ENCODE measurements at regions not wholly inside any gene's neighbourhood (a gene's known extent, or its start where the extent isn't known, plus 50 kb on each side); places are given as distances from the start of the nearest gene placed in this dataset.

DNA sequence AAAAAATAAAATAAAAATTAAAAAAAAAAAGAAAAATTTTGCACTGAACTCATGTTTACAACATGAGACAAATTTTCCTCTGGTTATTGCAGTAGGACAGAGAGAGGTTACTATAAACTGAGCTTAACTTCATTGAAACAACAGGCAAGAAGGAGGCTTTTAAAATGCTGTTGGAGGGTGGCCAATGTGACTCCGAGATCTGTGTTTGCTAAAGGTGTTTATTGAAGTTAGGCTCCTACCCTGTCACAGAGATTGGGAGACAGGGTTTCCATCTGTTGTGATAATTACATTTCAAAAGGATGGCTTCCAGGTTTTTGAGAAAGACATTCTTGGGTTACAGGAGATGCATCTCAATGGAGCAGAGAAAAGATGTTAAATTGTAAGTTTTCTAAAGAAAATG, 370.5 kb upstream of the HS3ST1 start:
- no peak overlapping the region for H3K27ac ChIP-seq (ENCODE audit: low read length)
- H3K4me3 ChIP-seq (ENCODE audit: low read length) = no peak overlapping the region
- no peaks in the 10 kb centered on the region for H3K36me3 ChIP-seq (replicated peaks; ENCODE audit: insufficient read depth, low read length)
- H4K20me1 ChIP-seq (ENCODE audit: insufficient read depth, low read length) = no peaks in the 10 kb centered on the region
- TF ChIP-seq, protein P1, sequence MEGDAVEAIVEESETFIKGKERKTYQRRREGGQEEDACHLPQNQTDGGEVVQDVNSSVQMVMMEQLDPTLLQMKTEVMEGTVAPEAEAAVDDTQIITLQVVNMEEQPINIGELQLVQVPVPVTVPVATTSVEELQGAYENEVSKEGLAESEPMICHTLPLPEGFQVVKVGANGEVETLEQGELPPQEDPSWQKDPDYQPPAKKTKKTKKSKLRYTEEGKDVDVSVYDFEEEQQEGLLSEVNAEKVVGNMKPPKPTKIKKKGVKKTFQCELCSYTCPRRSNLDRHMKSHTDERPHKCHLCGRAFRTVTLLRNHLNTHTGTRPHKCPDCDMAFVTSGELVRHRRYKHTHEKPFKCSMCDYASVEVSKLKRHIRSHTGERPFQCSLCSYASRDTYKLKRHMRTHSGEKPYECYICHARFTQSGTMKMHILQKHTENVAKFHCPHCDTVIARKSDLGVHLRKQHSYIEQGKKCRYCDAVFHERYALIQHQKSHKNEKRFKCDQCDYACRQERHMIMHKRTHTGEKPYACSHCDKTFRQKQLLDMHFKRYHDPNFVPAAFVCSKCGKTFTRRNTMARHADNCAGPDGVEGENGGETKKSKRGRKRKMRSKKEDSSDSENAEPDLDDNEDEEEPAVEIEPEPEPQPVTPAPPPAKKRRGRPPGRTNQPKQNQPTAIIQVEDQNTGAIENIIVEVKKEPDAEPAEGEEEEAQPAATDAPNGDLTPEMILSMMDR (IDR thresholded peaks at IDR 0.05; ENCODE audit: low read length) = no peak
- TF ChIP-seq EZH2 (optimal IDR thresholded peaks at IDR 0.05; ENCODE audit: low read depth, low read length) (no peak), EZH2phosphoT487 (IDR thresholded peaks at IDR 0.05; ENCODE audit: low read length) (no peak)
- no peak overlapping the region for H2AFZ ChIP-seq (ENCODE audit: low read length)
- no peaks in the 10 kb centered on the region for H3K79me2 ChIP-seq (ENCODE audit: low read length)
- H3K4me2 ChIP-seq (ENCODE audit: low read depth, low read length) = no peak overlapping the region
- H3K4me1 ChIP-seq (ENCODE audit: low read length) = no peaks in the 10 kb centered on the region
- H3K9me2 ChIP-seq (replicated peaks; ENCODE audit: insufficient read depth, low read length) = no peaks in the 10 kb centered on the region
- H3K9ac ChIP-seq (ENCODE audit: low read length) = no peak overlapping the region
- H3F3A ChIP-seq (ENCODE audit: insufficient read depth, low read length) = no peaks in the 10 kb centered on the region
- no peak for DNase-seq
- no peaks in the 10 kb centered on the region for H3K27me3 ChIP-seq (replicated peaks; ENCODE audit: insufficient read depth, low read length)
- no peaks in the 10 kb centered on the region for H3K9me3 ChIP-seq (replicated peaks; ENCODE audit: insufficient read depth, low read length)

GRCh38 chr4:11791797-11792196, 363.1 kb upstream of the HS3ST1 start:
- no peaks in the 10 kb centered on the region for H3K27me3 ChIP-seq (replicated peaks; ENCODE audit: insufficient read depth, low read length)
- H4K20me1 ChIP-seq (ENCODE audit: insufficient read depth, low read length) = no peaks in the 10 kb centered on the region
- H3K9me2 ChIP-seq (replicated peaks; ENCODE audit: insufficient read depth, low read length) = no peaks in the 10 kb centered on the region
- no peaks in the 10 kb centered on the region for H3K79me2 ChIP-seq (ENCODE audit: low read length)
- no peak overlapping the region for H3K9ac ChIP-seq (ENCODE audit: low read length)
- no peaks in the 10 kb centered on the region for H3F3A ChIP-seq (ENCODE audit: insufficient read depth, low read length)
- TF ChIP-seq, protein P1 (IDR thresholded peaks at IDR 0.05; ENCODE audit: low read length) = no peak
- TF ChIP-seq EZH2 (optimal IDR thresholded peaks at IDR 0.05; ENCODE audit: low read depth, low read length) (no peak), EZH2phosphoT487 (IDR thresholded peaks at IDR 0.05; ENCODE audit: low read length) (no peak)
- no peak overlapping the region for H3K27ac ChIP-seq (ENCODE audit: low read length)
- no peak overlapping the region for H3K4me3 ChIP-seq (ENCODE audit: low read length)
- H3K9me3 ChIP-seq (replicated peaks; ENCODE audit: insufficient read depth, low read length) = no peaks in the 10 kb centered on the region
- no peaks in the 10 kb centered on the region for H3K36me3 ChIP-seq (replicated peaks; ENCODE audit: insufficient read depth, low read length)
- no peak overlapping the region for H2AFZ ChIP-seq (ENCODE audit: low read length)
- no peaks in the 10 kb centered on the region for H3K4me1 ChIP-seq (ENCODE audit: low read length)
- DNase-seq = no peak
- H3K4me2 ChIP-seq (ENCODE audit: low read depth, low read length) = no peak overlapping the region

DNA sequence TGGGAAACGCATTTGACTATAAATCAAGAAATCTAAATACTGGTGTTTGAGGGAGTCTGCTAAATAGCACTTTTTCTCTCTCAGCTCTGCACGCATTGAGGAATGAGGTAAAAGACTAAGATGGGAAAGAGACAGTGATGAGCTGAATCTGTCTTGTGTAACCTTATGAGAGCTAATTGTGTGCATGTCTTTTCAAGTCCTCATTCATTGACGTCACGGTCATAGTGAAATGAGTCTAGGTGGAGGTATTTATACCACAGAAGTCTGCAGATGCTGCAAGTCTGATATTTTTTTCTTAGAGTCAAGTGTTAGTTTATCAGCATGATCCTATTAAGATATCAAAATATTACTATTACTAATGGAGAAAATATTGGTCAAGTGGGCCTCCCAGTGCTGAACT, 361.5 kb upstream of the HS3ST1 start:
- Histone ChIP-seq H3K36me3 (replicated peaks; ENCODE audit: insufficient read depth, low read length) (no peaks in the 10 kb centered on the region), H3K4me2 (ENCODE audit: low read depth, low read length) (no peak overlapping the region), H4K20me1 (ENCODE audit: insufficient read depth, low read length) (no peaks in the 10 kb centered on the region), H2AFZ (ENCODE audit: low read length) (no peak overlapping the region), H3F3A (ENCODE audit: insufficient read depth, low read length) (no peaks in the 10 kb centered on the region), H3K79me2 (ENCODE audit: low read length) (no peaks in the 10 kb centered on the region), H3K4me1 (ENCODE audit: low read length) (no peaks in the 10 kb centered on the region), H3K27ac (ENCODE audit: low read length) (no peak overlapping the region), H3K4me3 (ENCODE audit: low read length) (no peak overlapping the region), H3K9me2 (replicated peaks; ENCODE audit: insufficient read depth, low read length) (no peaks in the 10 kb centered on the region), H3K9ac (ENCODE audit: low read length) (no peak overlapping the region), H3K9me3 (replicated peaks; ENCODE audit: insufficient read depth, low read length) (no peaks in the 10 kb centered on the region), H3K27me3 (replicated peaks; ENCODE audit: insufficient read depth, low read length) (no peaks in the 10 kb centered on the region)
- TF ChIP-seq, protein P1 (IDR thresholded peaks at IDR 0.05; ENCODE audit: low read length) = no peak
- TF ChIP-seq EZH2phosphoT487 (IDR thresholded peaks at IDR 0.05; ENCODE audit: low read length) (no peak), EZH2 (optimal IDR thresholded peaks at IDR 0.05; ENCODE audit: low read depth, low read length) (no peak)
- DNase-seq = no peak
